ENCODE measurements at regions not wholly inside any gene's neighbourhood (a gene's known extent, or its start where the extent isn't known, plus 50 kb on each side); places are given as distances from the start of the nearest gene placed in this dataset.

DNA sequence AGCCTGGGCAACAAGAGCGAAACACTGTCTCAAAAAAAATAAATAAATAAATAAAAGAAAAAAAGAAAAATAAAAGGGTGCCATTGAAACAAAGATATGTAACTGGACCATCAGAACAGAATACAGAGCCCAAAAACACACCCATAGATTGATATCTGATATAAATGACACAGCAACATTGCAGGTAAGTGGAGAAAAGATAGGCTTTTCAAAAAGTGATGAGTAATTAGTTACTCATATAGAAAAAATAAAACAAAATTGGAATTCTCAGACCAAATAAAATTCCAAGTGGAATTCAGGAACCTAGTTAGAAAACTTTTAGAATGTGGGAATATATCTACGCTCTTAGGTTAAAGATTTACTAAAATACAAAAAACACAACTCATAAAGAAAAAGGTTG is 60.6 kb upstream of the CHD6 start:
- Histone ChIP-seq H3K56ac (replicated peaks; ENCODE audit: insufficient read length, low read depth, low read length) (no peak overlapping the region), H4K8ac (ENCODE audit: extremely low read depth, insufficient read depth, low read length) (no peak overlapping the region), H3K9me3 (ENCODE audit: insufficient read depth in 2 of 2, low read depth in 1 of 2, low read length in 1 of 2) (no peaks in the 10 kb centered on the region), H3K79me1 (ENCODE audit: low read depth, low read length) (no peaks in the 10 kb centered on the region), H4K20me1 (replicated peaks in 1 of 2; ENCODE audit: control insufficient read depth in 1 of 2, insufficient read depth in 2 of 2, low read length in 2 of 2) (no peaks in the 10 kb centered on the region), H4K5ac (ENCODE audit: insufficient read length, low read depth, low read length) (no peak overlapping the region), H2BK5ac (ENCODE audit: low read depth, low read length) (no peak overlapping the region), H2AK5ac (ENCODE audit: low read depth, low read length) (no peak overlapping the region), H3K27me3 (replicated peaks in 1 of 4; ENCODE audit: control insufficient read depth in 3 of 4, extremely low read depth in 1 of 4, insufficient read depth in 3 of 4, low read length in 3 of 4) (no peaks in the 10 kb centered on the region), H3K23me2 (ENCODE audit: low read depth, low read length) (no peaks in the 10 kb centered on the region), H2BK15ac (ENCODE audit: low read length) (no peak overlapping the region), H4K91ac (replicated peaks; ENCODE audit: insufficient read length, low read length) (no peak overlapping the region), H3K18ac (ENCODE audit: extremely low read depth, low read length) (no peak overlapping the region), H3K4me2 (ENCODE audit: insufficient read depth in 1 of 2, low read depth in 2 of 2, low read length in 2 of 2) (no peak overlapping the region), H2AFZ (ENCODE audit: low read length) (no peak overlapping the region), H3K14ac (ENCODE audit: insufficient read length) (no peak overlapping the region), H2BK120ac (replicated peaks; ENCODE audit: low read depth, low read length) (no peak overlapping the region), H3K27ac (ENCODE audit: low read depth, low read length) (no peak overlapping the region), H3K9ac (replicated peaks in 1 of 4; ENCODE audit: extremely low read depth in 1 of 4, low read depth in 3 of 4, low read length in 3 of 4) (no peak overlapping the region), H3K23ac (ENCODE audit: insufficient read length) (no peak overlapping the region), H2BK12ac (ENCODE audit: low read depth, low read length) (no peak overlapping the region), H2BK20ac (ENCODE audit: low read length) (no peak overlapping the region), H3K79me2 (ENCODE audit: control insufficient read depth in 1 of 2, insufficient read depth in 2 of 2, low read length in 2 of 2) (no peaks in the 10 kb centered on the region), H3K36me3 (ENCODE audit: control insufficient read depth in 2 of 4, insufficient read depth in 4 of 4, low read length in 3 of 4) (no peaks in the 10 kb centered on the region), H3K4me1 (replicated peaks in 1 of 4; ENCODE audit: control insufficient read depth in 3 of 4, insufficient read depth in 4 of 4, low read length in 3 of 4) (no peaks in the 10 kb centered on the region), H3K4ac (replicated peaks; ENCODE audit: insufficient read length, low read depth, low read length) (no peak overlapping the region), H3K4me3 (ENCODE audit: extremely low read depth in 1 of 4, insufficient read depth in 2 of 4, low read depth in 3 of 4, low read length in 4 of 4) (no peak overlapping the region)
- ChIA-PET CTCF (ENCODE audit: partially characterized antibody) (interaction anchor here (1.0 kb wide), 1 partner anchor 9 kb away, joined by 3 read pairs; no protein-coding TSS in a partner anchor), POLR2A (ENCODE audit: partially characterized antibody) (no interaction called here)
- 88% methylated on average over 2 of the region's 2 CpGs; no CpG with 5 or more reads in 1 of the 2 experiments for WGBS, 2 experiments (ENCODE audit: extremely low coverage in 1 of 2, insufficient coverage in 1 of 2, insufficient read length in 1 of 2, insufficient replicate concordance in 2 of 2, low coverage in 1 of 2, low lambda C conversion rate in 2 of 2, missing lambda C conversion rate in 1 of 2)
- TF ChIP-seq, protein P1, sequence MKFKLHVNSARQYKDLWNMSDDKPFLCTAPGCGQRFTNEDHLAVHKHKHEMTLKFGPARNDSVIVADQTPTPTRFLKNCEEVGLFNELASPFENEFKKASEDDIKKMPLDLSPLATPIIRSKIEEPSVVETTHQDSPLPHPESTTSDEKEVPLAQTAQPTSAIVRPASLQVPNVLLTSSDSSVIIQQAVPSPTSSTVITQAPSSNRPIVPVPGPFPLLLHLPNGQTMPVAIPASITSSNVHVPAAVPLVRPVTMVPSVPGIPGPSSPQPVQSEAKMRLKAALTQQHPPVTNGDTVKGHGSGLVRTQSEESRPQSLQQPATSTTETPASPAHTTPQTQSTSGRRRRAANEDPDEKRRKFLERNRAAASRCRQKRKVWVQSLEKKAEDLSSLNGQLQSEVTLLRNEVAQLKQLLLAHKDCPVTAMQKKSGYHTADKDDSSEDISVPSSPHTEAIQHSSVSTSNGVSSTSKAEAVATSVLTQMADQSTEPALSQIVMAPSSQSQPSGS (IDR thresholded peaks at IDR 0.05; ENCODE audit: low read length), result no peak
- DNase-seq (ENCODE audit: low read depth in 1 of 2, low spot score in 2 of 2) (no peak), FAIRE-seq (no peak)

Data from H1 (cell line).